IMR-90 (cell line): ENCODE measurements at regions not wholly inside any gene's neighbourhood (a gene's known extent, or its start where the extent isn't known, plus 50 kb on each side); places are given as distances from the start of the nearest gene placed in this dataset.

Source experiments
- ATAC-seq: fragments of 200-7000 bp; cut with Tn5 transposase; 2 replicates; pipeline ENCODE4 v1.9.1; 2020; ENCODE audit warnings: low read depth, mild to moderate bottlenecking, moderate library complexity
- BruUV-seq: library from RNA; stranded (reverse); fragments of 400-500 nt; replicated peaks from 2 replicates; lab custom pipeline; 2021; lab: Mats Ljungman, UMichigan
- CTCF ChIA-PET: fragments of 300-600 bp; formaldehyde crosslinking; extraction: SDS; loops from one replicate; lab custom pipeline; 2021; ENCODE audit warnings: antibody characterized with exemption; lab: Yijun Ruan, JAX
- POLR2A ChIA-PET: fragments of 300-600 bp; sonication (Branson Sonifier 250); formaldehyde crosslinking; loops from one replicate; lab custom pipeline; 2022; ENCODE audit warnings: antibody characterized with exemption; ENCODE audit not compliant: unreplicated experiment; lab: Charles Lee
- DNase-seq: peaks from one replicate; pipeline ENCODE4 v3.0.0; 2013
- H2AFZ ChIP-seq: replicated peaks from 2 replicates; pipeline ENCODE3; 2013; ENCODE audit warnings: low read length, mild to moderate bottlenecking; ENCODE audit not compliant: poor library complexity
- H2AK5ac ChIP-seq: 2 replicates; pipeline ENCODE4 v1.6.1; 2013; ENCODE audit warnings: low read depth, low read length, inconsistent platforms
- H2AK9ac ChIP-seq: replicated peaks from 2 replicates; pipeline ENCODE3; 2013; ENCODE audit warnings: mild to moderate bottlenecking, low read depth, low read length, moderate library complexity; ENCODE audit not compliant: poor library complexity
- H2BK120ac ChIP-seq: 2 replicates; pipeline ENCODE4 v1.6.1; 2013; ENCODE audit warnings: low read depth, low read length, inconsistent platforms
- H2BK15ac ChIP-seq: 3 replicates; pipeline ENCODE4 v1.6.1; 2013; ENCODE audit warnings: low read depth, low read length, inconsistent platforms
- H2BK20ac ChIP-seq: 2 replicates; pipeline ENCODE4 v1.6.1; 2013; ENCODE audit warnings: low read depth, mild to moderate bottlenecking, inconsistent platforms, low read length, moderate library complexity
- H2BK5ac ChIP-seq: 2 replicates; pipeline ENCODE4 v1.6.1; 2013; ENCODE audit warnings: mild to moderate bottlenecking, low read depth, low read length, inconsistent platforms; ENCODE audit not compliant: poor library complexity, severe bottlenecking
- H3K14ac ChIP-seq: replicated peaks from 2 replicates; pipeline ENCODE4 v1.6.1; 2013; ENCODE audit warnings: low read depth, low read length, inconsistent platforms
- H3K18ac ChIP-seq: 2 replicates; pipeline ENCODE4 v1.6.1; 2013; ENCODE audit warnings: low read depth, low read length, control low read depth
- H3K23ac ChIP-seq: 2 replicates; pipeline ENCODE4 v1.6.1; 2013; ENCODE audit warnings: low read depth, low read length, inconsistent platforms
- H3K27ac ChIP-seq: 2 replicates; pipeline ENCODE4 v1.5.1; 2013; ENCODE audit warnings: mild to moderate bottlenecking, control low read depth, low read length; ENCODE audit not compliant: insufficient read depth
- H3K27me3 ChIP-seq: 2 replicates; pipeline ENCODE4 v1.6.1; 2013; ENCODE audit warnings: low read length; ENCODE audit not compliant: control insufficient read depth, insufficient read depth
- H3K36me3 ChIP-seq: 2 replicates; pipeline ENCODE4 v1.6.1; 2013; ENCODE audit warnings: low read length, mixed read lengths; ENCODE audit not compliant: control insufficient read depth, insufficient read depth
- H3K4ac ChIP-seq: 2 replicates; pipeline ENCODE4 v1.6.1; 2013; ENCODE audit warnings: low read depth, low read length, inconsistent platforms
- H3K4me1 ChIP-seq: 2 replicates; pipeline ENCODE4 v1.6.1; 2013; ENCODE audit warnings: low read length, mixed read lengths; ENCODE audit not compliant: control insufficient read depth, insufficient read depth
- H3K4me2 ChIP-seq: 2 replicates; pipeline ENCODE4 v1.6.1; 2013; ENCODE audit warnings: low read depth, mild to moderate bottlenecking, control low read depth, low read length, moderate library complexity
- H3K4me3 ChIP-seq: 2 replicates; pipeline ENCODE4 v1.5.1; 2013; ENCODE audit warnings: low read depth, mild to moderate bottlenecking, control low read depth, low read length, moderate library complexity; ENCODE audit not compliant: insufficient read depth
- H3K56ac ChIP-seq: 2 replicates; pipeline ENCODE4 v1.6.1; 2013; ENCODE audit warnings: low read length, inconsistent platforms; ENCODE audit not compliant: insufficient read depth; ENCODE audit errors: extremely low read depth
- H3K79me1 ChIP-seq, 2 experiments: 2 replicates each; pipeline ENCODE4 v1.6.1; 2013; ENCODE audit warnings: low read length in 2 of 2, inconsistent platforms in 1 of 2, low read depth in 1 of 2
- H3K9ac ChIP-seq: 2 replicates; pipeline ENCODE4 v1.6.1; 2013; ENCODE audit warnings: low read depth, low read length, control low read depth
- H3K9me1 ChIP-seq: 2 replicates; pipeline ENCODE4 v1.6.1; 2013; ENCODE audit warnings: low read length, inconsistent platforms; ENCODE audit not compliant: insufficient read depth
- H3K9me3 ChIP-seq: 2 replicates; pipeline ENCODE4 v1.6.1; 2013; ENCODE audit warnings: low read length; ENCODE audit not compliant: control insufficient read depth, insufficient read depth
- H4K20me1 ChIP-seq: 2 replicates; pipeline ENCODE4 v1.6.1; 2013; ENCODE audit warnings: low read length, inconsistent platforms; ENCODE audit not compliant: insufficient read depth
- H4K5ac ChIP-seq: 2 replicates; pipeline ENCODE4 v1.6.1; 2013; ENCODE audit warnings: mild to moderate bottlenecking, low read depth, low read length, control low read depth
- H4K8ac ChIP-seq, 2 experiments: 2 replicates each; pipeline ENCODE4 v1.6.1; 2013; ENCODE audit warnings: low read depth in 2 of 2, low read length in 2 of 2, control low read depth in 1 of 2, inconsistent platforms in 1 of 2
- H4K91ac ChIP-seq: 2 replicates; pipeline ENCODE4 v1.6.1; 2013; ENCODE audit warnings: low read depth, low read length, inconsistent platforms; ENCODE audit not compliant: insufficient read depth
- CEBPB ChIP-seq: IDR thresholded peaks from 2 replicates; pipeline ENCODE4 v1.6.1; 2012; ENCODE audit warnings: low read depth, low read length, improper control_type of control experiment
- FOS ChIP-seq: fragments of 150-350 bp; IDR thresholded peaks from 2 replicates; pipeline ENCODE4 v1.6.1; 2016; ENCODE audit warnings: low read depth, low read length
- RCOR1 ChIP-seq: IDR thresholded peaks from 2 replicates; pipeline ENCODE4 v1.6.1; 2012; ENCODE audit warnings: mild to moderate bottlenecking, low read length, improper control_type of control experiment; ENCODE audit not compliant: insufficient replicate concordance
- WGBS, 2 experiments: methylation state at CpG; one replicate each; pipeline versions ENCODE4 v1.1.5 to v1.1.7; 2013; ENCODE audit warnings: missing lambda C conversion rate in 2 of 2; ENCODE audit not compliant: insufficient read length in 1 of 2; ENCODE audit errors: extremely low coverage in 2 of 2; 5-methylcytosine and 5-hydroxymethylcytosine counted together
- dilution Hi-C: fragments of 300-500 bp; cut with HindIII; formaldehyde crosslinking; loops from one replicate; pipeline ENCODE4 v1.14.3; 2018; ENCODE audit warnings: low sequenced_read_pairs; ENCODE audit not compliant: unreplicated experiment
- in situ Hi-C: fragments of 300-500 bp; cut with MboI; formaldehyde crosslinking; loops from 3 replicates; pipeline ENCODE4 v1.14.3; 2019; ENCODE audit warnings: low sequenced_read_pairs, inconsistent platforms, mixed read lengths
- intact Hi-C: fragments of 100-400 bp; cut with micrococcal nuclease; formaldehyde crosslinking; loops from 2 replicates; pipeline ENCODE4 v1.10.0; 2022

DNA sequence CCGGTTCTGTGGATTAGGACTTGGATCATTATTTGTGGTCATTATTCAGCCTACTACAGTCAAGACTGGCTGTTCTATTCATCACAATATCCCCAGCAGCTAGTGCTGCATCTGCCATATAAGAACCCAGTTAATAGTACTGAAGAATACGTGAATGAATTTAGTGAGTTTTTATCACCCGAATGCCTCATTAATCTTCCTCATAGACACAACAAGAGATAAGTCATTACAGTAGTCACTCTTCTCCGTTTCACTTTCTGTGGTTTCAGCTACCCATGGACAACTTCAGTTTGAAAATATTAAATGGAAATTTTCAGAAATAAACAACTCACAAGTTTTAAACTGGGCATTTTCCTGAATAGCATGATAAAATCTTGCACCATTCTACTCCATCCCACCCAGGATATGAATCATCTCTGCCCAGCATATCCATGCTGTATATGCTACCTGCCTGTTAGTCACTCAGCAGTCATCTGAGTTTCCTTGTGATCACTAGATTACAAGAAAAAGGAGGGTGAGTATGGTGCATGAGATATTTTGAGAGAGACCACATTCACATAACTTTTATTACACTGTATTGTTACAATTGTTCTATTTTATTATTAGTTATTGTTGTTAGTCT, 363.7 kb upstream of the CHAC2 start:
- no peaks in the 10 kb centered on the region for H3K9me3 ChIP-seq
- H3K36me3 ChIP-seq = no peaks in the 10 kb centered on the region
- H3K27me3 ChIP-seq = no peaks in the 10 kb centered on the region
- WGBS, 2 experiments = no CpG with 5 or more reads among the region's 4 CpGs
- no TSS peak for BruUV-seq
- dilution Hi-C loops (no loop called here), in situ Hi-C loops (no loop called here), intact Hi-C loops (no loop called here)
- peak overlapping the region; percentile 46 for H2BK120ac ChIP-seq
- DNase-seq = peak; percentile 79
- H3K4me2 ChIP-seq = peak overlapping the region; percentile 42; the same call in 1 of the 2 replicates
- peak; percentile 59; the same call in 1 of the 2 replicates for TF ChIP-seq FOS
- no peak for TF ChIP-seq RCOR1
- peak; percentile 68 for TF ChIP-seq CEBPB
- peak overlapping the region; percentile 65; the same call in 1 of the 2 replicates for H2BK20ac ChIP-seq
- H3K9me1 ChIP-seq = 0 out of 2 replicates have a peak, but pooled peaks cover 3% of the 10 kb centered on the region
- H3K4me3 ChIP-seq = no peak overlapping the region
- H3K23ac ChIP-seq = 0 out of 2 replicates have a peak overlapping the region, but pooled peaks have one; percentile 26
- H3K18ac ChIP-seq = no peak overlapping the region
- H4K5ac ChIP-seq = no peak overlapping the region
- no peaks in the 10 kb centered on the region for H4K20me1 ChIP-seq
- H4K8ac ChIP-seq = peak overlapping the region in 1 of 2 experiments; percentile 51; a peak in 2 of 4 replicates
- no peak overlapping the region for H2BK15ac ChIP-seq
- H3K56ac ChIP-seq = no peak overlapping the region
- POLR2A ChIA-PET = no interaction called here
- H2AK5ac ChIP-seq = no peak overlapping the region
- H3K4me1 ChIP-seq = no peaks in the 10 kb centered on the region
- no peak overlapping the region for H3K14ac ChIP-seq
- no peak overlapping the region for H2AFZ ChIP-seq
- H4K91ac ChIP-seq = no peak overlapping the region
- CTCF ChIA-PET = interaction anchor here (0.6 kb wide), 1 partner anchor 118 kb away, joined by 3 read pairs; no protein-coding TSS in a partner anchor
- no peaks in the 10 kb centered on the region for H3K79me1 ChIP-seq
- no peak overlapping the region for H3K27ac ChIP-seq
- H3K9ac ChIP-seq = no peak overlapping the region
- H2AK9ac ChIP-seq = no peak overlapping the region
- peak; percentile 92 for ATAC-seq
- H3K4ac ChIP-seq = no peak overlapping the region
- peak overlapping the region; percentile 47 for H2BK5ac ChIP-seq
